ENCODE measurements at regions not wholly inside any gene's neighbourhood (a gene's known extent, or its start where the extent isn't known, plus 50 kb on each side); places are given as distances from the start of the nearest gene placed in this dataset.
A peak's percentile ranks its signal among the peaks of the same experiment; 100 is the strongest.

GRCh38 chr17:36808180-36808661, 129.1 kb upstream of the LHX1 start (continued):
- TF ChIP-seq RBBP5 (IDR thresholded peaks at IDR 0.05; ENCODE audit: borderline replicate concordance, low read depth, low read length) = peak; percentile 87; the same call in 1 of the 2 replicates
- peak; percentile 42 for TF ChIP-seq KDM4A (IDR thresholded peaks at IDR 0.05; ENCODE audit: low read depth, low read length, severe bottlenecking)
- no peak for TF ChIP-seq SAP30 (IDR thresholded peaks at IDR 0.05; ENCODE audit: insufficient read depth, insufficient replicate concordance, low read length)
- no peak for TF ChIP-seq ATF2 (IDR thresholded peaks at IDR 0.05; ENCODE audit: low read length)
- no peak for TF ChIP-seq SP2 (IDR thresholded peaks at IDR 0.05; ENCODE audit: low read length)
- TF ChIP-seq RAD21 (IDR thresholded peaks at IDR 0.05 in 1 of 2, conservative IDR thresholded peaks at IDR 0.05 in 1 of 2; ENCODE audit: low read depth in 2 of 2, low read length in 2 of 2) = no peak; a peak in 1 of 4 replicates
- TF ChIP-seq SIX5 (IDR thresholded peaks at IDR 0.05; ENCODE audit: low read depth, low read length) = no peak
- TF ChIP-seq E2F6 (IDR thresholded peaks at IDR 0.05) = peak; percentile 83
- no peak for TF ChIP-seq SIRT6 (IDR thresholded peaks at IDR 0.05; ENCODE audit: low read length)
- TF ChIP-seq PHF8 (conservative IDR thresholded peaks at IDR 0.05; ENCODE audit: low read depth, low read length) = no peak; the same call in 1 of the 2 replicates
- TF ChIP-seq ASH2L (IDR thresholded peaks at IDR 0.05; ENCODE audit: low read length) = peak; percentile 89
- no peak for TF ChIP-seq SRF (IDR thresholded peaks at IDR 0.05; ENCODE audit: low read depth, low read length)
- TF ChIP-seq KDM5A (IDR thresholded peaks at IDR 0.05; ENCODE audit: low read length) = no peak
- no peak for TF ChIP-seq TCF12 (IDR thresholded peaks at IDR 0.05; ENCODE audit: low read depth, low read length)
- TF ChIP-seq TAF1 (IDR thresholded peaks at IDR 0.05; ENCODE audit: low read depth, low read length) = peak; percentile 42; the same call in 1 of the 2 replicates
- TF ChIP-seq POLR2A (IDR thresholded peaks at IDR 0.05; ENCODE audit: control extremely low read depth in 1 of 2, low read depth in 2 of 2, low read length in 2 of 2) = peak in 1 of 2 experiments; percentile 57; a peak in 1 of 3 replicates
- TF ChIP-seq CEBPB (IDR thresholded peaks at IDR 0.05; ENCODE audit: low read depth, low read length) = no peak
- no peak for TF ChIP-seq CBX5 (IDR thresholded peaks at IDR 0.05; ENCODE audit: low read depth, low read length)
- TF ChIP-seq ATF3 (IDR thresholded peaks at IDR 0.05; ENCODE audit: insufficient read depth, low read depth, low read length) = no peak
- no peak for TF ChIP-seq MAFK (IDR thresholded peaks at IDR 0.05; ENCODE audit: low read depth, low read length)
- TF ChIP-seq EGR1 (IDR thresholded peaks at IDR 0.05; ENCODE audit: borderline replicate concordance, low read depth, low read length) = 0 out of 2 replicates have a peak, but pooled peaks have one; percentile 35
- TF ChIP-seq BRCA1 (IDR thresholded peaks at IDR 0.05; ENCODE audit: low read depth, low read length) = no peak
- TF ChIP-seq BCL11A (IDR thresholded peaks at IDR 0.05; ENCODE audit: low read depth in 2 of 2, low read length in 2 of 2) = no peak
